Heart left ventricle (tissue), 13 donors: ENCODE measurements at regions not wholly inside any gene's neighbourhood (a gene's known extent, or its start where the extent isn't known, plus 50 kb on each side); places are given as distances from the start of the nearest gene placed in this dataset.

Experiments
- CTCF ChIP-seq, 12 donors: fragments of 200-600 bp; sonication (generic) in 4 of 12; IDR thresholded peaks; one replicate each; pipeline versions ENCODE4 v1.5.0 to v1.8.0; 2018 to 2022; ENCODE audit warnings: antibody characterized with exemption in 12 of 12, mild to moderate bottlenecking in 5 of 12
- POLR2A ChIP-seq, 2 donors: fragments of 450-650 bp; IDR thresholded peaks; one replicate each; pipeline ENCODE4 v1.6.1; 2017; ENCODE audit warnings: antibody characterized with exemption in 2 of 2, mild to moderate bottlenecking in 2 of 2, moderate library complexity in 2 of 2
- donor health status: ischemic (EF 13 %, LVEDD 7.1; RV severe dilation, severe dysfunction).
- donor health status: DM: no; HTN: yes; CAD: no.
- donor health status: DM: no; HTN: no; CAD: no.
- donor health status: ischemic (EF 25% LVEDD 6.9; RV normal size, moderate dysfunction).
- donor health status: ischemic (EF 25% LVEDD 5.7; RV mildly dilated, moderate dysfunction).
- donor health status: ischemic (EF 35%, LVEDD 5.7; RV mildly dilated, moderate dysfunction).
- donor health status: nonischemic (EF 11% LVEDD 7.7; RV severe dilation, severe dysfunction).
- donor health status: DM: yes; HTN: yes; CAD: no.
- donor health status: PGD.
- donor health status: ischemic (EF 29% LVEDD 5.4; RV normal size, mild dysfunction).
- donor health status: nonischemic (EF 23%, LVEDD 6.1; RV moderate dilation, normal function).

GRCh38 chr4:67236788-67237187 lies 308.5 kb downstream of the CENPC start:
- no peak for TF ChIP-seq CTCF (IDR thresholded peaks at IDR 0.05)
- TF ChIP-seq POLR2A (IDR thresholded peaks at IDR 0.05) = no peak
